NCI-H526 treated with DMSO at 0.1 percent for 48 hours (cell line): ENCODE measurements at regions not wholly inside any gene's neighbourhood (a gene's known extent, or its start where the extent isn't known, plus 50 kb on each side); places are given as distances from the start of the nearest gene placed in this dataset.

Experiments used
- DNase-seq: peaks from one replicate; lab custom pipeline; 2025; lab: John Stamatoyannopoulos, UW

DNA sequence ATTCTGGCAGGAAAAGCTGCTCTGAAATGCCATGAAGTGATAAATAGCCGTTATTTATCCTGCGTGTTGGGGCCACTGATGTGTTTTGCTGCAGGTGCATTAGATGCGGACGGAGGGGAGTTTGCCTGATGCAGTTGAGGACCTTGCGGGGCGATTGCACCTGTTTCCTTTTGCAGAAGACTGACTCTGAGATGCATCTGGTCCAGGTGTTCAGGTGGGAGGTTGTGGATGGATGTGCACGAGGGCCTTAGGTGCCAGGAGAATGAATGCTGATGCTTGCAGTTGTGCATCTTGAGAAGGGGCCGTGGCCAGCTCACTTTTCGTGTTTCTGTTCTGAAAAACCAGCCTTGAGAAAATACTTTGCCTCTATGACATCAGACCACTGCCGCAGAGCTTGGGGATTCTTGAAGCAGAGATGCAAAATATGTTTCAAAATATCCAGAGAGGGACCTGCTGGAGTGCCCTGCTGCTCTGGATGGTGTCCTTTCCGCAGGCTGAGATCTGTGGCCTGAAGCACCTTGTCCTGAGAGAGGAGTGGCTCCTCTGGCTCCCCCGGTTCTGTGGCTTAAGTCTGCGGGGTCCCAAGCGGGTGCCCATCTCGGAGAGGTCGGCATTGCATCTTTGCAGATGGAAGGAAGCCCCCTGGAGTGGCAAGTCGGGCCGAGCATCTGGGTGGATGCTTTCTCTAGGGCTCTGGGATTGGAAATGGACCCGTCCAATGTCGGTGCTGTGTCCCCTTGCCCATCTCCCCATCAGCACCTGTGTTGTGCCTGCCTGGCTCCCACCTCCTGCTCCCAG, 1031.1 kb downstream of the TBC1D22A start:
- DNase-seq: no peak

DNA sequence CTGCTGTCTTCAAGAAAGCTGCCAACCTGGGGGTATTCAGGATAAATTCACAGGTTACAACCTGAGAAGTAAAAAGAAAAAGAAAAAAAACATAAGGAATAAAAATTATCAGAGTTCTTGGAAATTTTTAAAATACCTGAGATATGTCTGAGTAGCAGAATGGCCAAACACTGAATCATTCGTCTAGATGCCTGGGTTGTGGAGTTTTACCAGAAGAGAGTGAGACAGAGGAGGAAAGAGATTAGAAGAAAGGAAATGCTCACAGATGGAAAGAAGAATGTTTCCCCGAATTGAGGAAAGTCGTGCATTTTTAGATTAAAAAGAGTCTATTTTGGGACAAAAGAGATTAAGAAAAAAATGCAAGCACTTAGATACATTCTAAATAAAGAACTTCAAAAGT, 1026.7 kb downstream of the TBC1D22A start:
- no peak for DNase-seq

DNA sequence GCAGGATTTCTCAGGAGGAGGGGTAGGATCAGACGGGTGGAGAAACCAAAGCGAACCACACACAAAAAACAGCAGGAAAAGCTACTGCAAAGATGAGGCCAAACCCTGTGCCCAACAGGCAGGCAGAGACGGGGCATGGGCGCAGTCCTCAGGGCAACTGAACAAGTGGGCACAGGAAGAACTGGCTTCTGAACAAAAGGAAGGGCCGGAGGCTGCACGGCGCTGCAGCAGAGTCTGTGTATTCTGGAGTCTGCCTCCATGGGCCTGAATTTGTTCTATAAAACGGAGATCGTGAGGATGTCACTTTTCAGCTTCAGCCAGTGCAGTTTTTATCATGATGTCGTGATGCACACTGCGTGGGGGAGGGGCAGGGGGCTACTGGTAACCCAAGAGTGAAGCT, 1026.0 kb downstream of the TBC1D22A start:
- DNase-seq: no peak

DNA sequence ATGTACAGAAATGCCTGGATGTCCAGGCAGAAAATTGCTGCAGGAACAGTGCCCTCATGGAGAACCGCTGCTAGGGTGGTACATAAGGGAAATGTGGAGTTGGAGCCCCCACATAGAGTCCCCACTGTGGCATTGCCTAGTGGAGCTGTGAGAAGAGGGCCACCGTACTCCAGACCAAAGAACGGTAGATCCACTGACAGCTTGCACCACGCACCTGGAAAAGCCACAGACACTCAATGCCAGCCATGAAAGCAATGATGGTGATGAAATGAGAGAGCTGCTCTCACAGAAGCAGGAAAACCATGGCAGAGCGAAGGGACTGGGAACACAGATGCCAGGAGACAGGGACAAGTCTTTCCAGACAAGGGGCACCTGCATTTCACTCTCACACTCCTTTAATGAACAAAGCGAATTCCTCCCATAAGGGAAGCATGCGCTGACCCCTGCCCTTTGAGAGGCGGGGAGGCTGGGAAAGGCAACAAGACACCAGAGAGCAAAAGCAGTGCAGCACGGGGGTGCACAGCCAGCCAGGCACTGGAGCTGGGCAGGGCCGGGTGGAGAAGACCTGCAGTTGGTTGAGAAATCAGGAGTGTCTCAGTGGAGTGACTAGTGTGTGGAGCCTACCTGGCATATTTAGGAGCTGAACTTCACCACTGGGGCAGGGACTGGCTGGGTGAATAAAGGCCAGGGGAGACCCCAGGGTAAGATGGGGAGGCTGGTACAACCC, 1025.2 kb downstream of the TBC1D22A start:
- no peak for DNase-seq

DNA sequence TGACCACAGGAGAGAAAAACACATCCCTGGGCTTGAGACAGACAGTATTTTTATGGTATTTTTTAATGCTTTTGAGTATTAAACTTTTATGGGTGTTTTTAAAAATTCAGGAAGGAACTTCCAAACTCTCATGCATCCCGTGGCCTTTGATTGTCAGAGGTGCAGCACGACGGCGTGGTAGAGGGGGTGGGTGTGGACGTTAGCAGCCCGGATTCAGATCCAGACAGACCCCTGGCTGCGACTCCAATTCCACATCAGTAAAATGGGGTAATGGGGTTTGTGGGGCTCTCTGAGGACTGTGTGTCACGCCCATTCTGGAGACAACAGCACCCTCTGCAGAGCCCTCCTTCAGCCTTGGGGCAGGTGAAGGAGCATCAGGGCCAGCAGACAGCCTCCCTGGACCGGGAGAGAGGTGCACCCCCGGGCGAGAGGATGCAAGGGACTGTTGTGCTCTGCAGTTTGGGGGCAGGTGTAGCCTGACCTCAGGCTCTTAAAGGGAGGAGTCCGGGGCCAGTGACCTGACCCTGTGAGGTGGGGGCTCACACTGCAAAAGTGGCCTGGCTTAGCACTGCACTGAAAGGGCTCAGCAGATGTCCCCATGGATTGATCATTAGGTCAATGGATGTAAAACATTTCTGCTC, 1024.3 kb downstream of the TBC1D22A start:
- DNase-seq: no peak

DNA sequence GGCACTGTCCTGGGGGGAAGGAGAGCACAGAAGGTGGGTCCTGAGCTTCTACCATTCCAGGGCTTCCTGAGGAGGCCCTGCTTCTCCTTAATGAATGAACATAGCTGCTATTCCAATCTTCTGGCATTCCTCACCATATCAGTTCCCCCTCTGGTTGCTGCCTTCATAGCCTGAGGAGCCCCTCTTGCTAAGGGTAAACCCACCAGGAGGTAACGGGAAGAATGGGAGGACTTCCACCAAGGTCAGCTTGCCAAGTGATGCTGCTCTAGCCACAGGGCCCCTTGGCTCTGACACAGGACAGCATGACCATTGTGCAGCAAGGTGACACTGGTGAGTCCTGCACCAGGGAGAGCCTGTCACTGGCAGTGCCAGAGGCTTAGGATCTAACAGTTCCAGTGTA, 1022.5 kb downstream of the TBC1D22A start:
- no peak for DNase-seq

DNA sequence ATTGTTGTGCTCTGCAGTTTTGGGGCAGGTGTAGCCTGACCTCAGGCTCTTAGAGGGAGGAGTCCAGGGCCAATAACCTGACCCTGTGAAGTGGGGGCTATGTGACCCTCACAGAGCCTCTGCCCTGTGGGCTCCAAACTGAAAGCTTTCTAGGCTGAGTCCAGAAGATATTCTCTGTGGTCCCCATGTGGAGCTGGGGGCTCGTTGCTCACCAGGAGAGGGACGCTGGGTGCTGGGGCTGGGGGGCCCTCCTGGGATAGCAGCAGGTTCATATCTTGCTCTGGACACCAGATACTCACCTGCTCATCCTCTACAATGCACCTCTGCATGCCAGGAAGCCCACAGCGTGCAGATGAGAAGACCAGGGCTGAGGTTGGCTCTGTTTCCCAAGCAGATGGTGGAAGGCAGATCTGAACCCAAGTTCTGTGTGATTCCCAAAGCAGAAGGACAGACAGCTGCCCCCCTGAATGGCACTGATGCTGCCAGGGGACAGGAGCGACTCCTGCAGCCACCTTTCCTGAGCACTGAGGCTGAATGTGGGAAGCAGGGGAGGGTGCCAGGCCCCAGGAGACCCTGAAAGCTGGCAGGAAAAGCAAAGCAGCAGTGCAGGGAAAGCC, 1022.0 kb downstream of the TBC1D22A start:
- DNase-seq: no peak

DNA sequence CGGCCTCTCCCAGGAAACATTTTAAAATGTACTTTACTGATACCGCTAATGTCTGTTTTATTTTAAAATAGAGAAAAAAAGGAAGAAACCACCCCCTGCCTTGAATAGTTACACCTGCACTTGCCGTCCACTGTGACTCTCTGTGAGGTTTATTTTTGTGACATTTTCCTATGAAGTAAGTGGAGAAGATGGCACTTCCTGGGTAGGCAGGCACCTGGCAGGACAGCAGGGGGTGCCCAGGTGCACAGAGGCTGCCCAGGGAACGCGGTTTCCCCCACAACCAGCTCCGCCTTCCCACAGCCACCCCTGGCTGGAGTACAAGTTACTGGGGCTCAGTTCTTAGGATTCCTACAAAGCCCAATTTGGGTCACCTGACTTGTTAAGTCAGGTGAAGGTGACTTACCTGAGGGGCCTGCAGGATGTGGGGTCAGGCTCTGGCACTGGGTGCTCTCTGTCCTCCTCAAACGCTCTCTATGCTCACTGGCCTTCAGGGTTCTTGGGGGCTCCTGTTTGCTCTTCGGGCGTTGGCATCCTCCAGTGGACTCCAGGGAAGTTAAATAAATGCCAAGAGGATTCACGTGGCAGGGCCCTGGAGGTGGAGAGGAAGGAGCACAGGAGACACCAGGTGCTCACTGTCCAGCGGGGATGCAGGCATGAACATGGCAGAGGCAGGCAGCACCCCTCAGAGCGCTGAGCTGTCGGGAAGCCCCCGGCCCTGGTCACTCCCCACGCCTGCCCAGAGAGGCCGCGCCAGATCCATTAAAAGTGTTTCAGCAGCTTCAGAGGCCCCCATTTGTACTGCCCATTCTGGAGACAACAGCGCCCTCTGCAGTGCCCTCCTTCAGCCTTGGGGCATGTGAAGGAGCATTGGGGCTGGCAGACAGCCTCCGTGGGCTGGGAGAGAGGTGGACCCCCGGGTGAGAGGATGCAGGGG, 1021.2 kb downstream of the TBC1D22A start:
- no peak for DNase-seq

DNA sequence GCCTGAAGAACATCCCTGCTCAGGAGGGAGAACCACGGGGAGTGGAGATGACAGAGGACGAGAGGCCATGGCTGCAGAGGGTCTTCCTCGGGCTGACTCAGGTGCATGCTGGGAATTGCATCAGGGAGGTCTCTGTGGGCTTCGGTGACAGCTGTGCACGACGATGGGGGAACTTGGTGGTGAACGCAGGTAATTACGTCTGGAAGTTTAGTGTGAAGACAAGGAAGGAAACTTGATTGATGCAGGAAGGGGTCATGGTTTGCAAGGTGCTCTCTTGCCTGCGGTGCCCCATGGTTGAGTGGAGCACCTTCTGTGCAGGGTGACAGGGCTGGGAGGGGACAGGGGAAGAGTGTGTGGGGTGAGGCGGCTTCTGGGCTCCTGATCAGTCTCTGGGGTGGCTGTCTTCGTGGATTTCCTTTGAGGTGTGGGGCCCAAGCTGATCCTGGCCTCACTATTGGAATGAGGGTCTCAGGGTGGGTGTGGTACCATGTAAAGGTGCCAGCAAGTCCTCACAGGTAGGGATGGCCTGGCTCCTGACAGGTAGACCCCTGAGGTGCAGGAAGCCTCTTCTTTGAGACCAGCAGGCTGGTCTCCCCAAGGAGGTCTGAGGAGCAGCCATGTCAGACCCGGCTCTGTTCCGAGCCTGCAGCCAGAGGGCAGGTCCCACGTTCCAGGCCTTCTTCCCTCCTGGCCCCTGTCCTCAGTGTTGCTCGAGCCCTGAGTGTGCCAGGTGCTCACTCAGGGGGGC, 1020.1 kb downstream of the TBC1D22A start:
- DNase-seq: no peak

DNA sequence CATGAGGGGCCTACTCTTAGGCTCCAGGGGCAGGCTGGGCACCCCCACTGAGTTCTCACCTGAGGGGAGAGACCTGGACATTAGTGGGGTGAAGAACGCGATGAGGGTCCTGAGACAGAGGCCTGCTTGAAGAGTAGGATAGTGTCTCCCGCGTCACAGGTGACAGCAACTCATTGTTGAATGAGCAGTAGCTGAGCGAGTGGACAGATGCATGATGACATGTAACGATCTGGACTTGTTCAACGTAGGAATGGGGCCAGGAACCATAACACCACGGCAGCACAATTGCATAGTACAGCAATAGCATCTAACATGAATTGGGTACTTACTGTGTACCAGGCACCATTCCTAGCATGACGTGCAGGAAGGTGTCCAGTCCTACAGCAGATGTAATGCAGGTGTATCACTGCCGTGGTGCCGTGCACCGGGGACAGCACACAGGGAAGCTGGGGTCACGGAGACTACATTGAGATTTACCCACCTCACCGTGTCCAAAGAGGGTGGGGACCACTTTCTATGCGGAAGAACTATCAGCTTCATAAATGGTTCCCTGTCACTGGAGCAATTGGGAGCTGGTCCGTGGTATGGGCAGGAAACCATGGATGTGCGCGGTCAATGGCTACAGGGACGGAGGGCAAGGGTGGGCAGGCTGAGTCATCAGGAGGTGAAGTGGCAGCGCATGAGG, 1019.1 kb downstream of the TBC1D22A start:
- DNase-seq: no peak

DNA sequence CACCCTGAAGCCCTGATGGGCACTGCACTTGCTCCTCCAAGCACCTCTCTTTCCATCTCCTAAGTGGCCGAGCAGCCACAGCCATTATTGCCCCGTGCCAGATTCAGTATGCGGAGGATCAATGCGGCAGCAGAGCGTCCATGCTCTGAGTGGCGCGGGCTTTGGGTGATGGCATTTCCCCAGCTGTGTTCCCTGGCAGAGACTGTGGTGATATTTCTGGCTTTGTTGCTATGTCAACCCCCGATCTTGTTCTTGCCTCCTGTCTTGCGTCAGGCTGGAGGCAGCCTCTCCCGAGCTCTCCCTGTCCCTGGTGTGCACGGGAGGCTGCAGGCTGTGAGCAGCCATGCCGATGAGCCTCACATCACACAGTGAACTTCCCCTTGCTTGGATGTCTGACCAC, 1018.6 kb downstream of the TBC1D22A start:
- DNase-seq: no peak

DNA sequence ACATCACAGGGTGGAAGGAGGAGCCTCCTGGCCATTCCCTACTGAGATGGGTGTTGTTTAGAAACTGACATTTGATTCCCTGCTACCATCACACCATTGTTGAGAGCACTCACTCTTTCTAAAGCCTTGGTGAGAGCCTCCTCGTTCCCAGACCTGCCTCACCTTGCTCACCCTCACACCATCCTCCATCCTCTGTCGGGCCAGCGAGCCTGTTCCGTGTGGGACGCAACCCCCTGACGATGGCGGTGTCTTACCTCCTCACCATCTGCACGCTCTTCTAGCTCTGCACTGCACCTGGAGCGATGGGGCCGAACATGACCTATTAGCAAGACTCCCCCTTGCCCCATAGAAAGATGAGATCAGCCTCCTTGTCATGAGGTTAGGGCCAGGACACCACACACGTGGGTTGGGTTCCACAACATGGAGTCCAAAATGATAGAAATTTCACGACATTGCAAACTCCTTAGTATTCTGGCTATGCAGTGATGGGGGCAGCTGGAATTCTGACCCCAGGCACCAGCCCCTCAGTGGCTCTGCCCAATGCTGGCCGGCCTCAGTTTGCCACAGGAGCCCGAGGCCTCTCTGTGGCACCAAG, 1017.9 kb downstream of the TBC1D22A start:
- DNase-seq: no peak

DNA sequence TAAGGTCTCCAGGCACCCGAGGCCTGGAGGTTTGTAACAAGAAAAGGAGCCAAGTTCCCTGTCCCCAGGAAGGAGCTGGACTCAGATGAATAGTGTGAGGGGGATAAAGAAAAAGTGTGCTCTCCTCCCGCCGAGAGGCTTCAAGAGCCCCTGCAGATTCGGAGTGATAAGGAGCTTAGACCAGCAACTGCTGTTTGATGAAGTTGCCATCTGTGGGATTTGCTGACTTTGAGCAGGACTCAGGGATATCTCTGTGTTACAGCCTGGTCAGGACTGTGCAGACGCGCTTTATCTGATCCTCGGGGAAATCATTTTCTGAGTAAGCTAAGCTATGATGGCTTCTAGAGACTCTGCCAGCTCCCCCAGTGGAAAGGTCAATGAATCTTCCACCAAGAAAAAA, 1017.0 kb downstream of the TBC1D22A start:
- DNase-seq: no peak

DNA sequence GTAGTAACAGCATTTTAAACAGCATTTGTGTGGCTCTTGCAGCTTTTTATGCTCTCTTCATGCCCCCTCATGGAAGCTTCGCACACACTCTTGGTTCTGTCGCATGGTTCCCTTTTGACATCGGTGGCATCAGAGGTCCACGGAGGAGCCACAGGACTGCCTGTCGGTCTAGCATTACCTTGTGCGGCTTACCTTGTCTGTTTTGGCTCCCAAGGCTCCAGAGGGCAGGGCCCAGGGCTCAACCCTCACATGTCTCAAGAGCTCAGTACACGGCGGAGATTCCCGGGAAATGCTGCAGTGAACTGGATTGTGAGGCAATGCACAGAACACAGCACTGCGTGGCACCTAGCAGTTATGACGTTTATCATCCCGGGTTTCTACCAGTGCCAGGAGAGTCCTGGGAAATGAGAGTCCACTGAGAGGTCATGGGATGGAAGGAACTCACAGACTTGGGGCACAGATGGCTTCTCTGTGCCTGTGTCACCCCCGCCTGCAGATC, 1015.8 kb downstream of the TBC1D22A start:
- no peak for DNase-seq

DNA sequence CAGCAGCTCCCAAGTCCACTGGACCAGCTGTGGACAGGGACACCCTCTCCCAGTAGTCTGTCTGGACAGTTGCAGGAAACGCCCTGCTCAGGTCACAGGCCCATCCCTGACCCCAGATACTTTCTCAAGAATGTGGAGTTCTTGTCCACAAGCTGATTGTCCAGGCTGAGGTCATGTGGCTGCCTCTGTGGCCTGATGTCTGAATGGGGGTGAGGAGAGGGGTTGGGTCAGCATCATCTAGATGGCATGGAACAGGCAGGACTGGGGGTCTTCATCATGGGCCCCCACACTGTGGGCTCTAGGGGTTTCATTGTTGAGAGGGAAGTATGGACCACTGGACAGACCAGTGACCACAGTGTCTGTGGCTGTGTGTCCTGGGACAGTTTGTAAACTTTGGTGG, 1015.0 kb downstream of the TBC1D22A start:
- DNase-seq: no peak

DNA sequence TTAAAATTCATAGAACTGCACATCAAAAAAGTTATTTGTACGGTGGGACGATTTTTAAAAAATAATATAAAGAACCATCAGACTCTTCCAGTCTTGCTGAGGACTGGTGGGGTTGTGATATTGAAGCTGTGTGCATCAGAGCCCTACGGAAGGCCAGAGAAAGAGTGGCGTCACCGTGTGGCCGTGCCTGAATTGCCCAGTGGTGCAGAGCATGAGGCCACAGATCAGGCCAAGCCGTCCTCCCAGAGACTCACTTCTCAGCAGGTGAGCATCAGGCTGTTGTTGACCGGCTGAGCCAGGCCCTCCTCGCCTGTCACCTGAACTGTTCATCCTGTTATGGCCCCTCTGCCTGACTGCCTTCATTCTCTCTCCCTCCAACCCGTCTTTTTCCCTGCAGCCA, 1013.9 kb downstream of the TBC1D22A start:
- no peak for DNase-seq

DNA sequence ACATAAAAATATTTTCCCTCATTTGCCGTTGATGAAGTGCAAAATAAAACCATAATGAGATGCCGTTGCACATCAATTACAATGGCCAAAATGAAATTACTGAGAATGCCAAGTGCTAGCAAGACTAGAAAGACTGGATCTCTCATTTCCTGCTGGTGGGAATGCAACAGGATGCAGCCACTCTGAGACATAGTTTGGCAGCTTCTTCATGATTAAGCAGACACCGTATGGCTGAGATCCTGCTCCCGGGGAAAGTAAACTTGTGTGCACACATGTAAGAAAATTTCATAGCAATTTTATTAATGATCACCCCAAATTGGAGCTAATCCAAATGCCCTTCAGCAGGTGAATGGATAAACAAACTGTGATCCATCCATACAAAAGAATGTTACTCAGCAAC, 1013.2 kb downstream of the TBC1D22A start:
- no peak for DNase-seq

DNA sequence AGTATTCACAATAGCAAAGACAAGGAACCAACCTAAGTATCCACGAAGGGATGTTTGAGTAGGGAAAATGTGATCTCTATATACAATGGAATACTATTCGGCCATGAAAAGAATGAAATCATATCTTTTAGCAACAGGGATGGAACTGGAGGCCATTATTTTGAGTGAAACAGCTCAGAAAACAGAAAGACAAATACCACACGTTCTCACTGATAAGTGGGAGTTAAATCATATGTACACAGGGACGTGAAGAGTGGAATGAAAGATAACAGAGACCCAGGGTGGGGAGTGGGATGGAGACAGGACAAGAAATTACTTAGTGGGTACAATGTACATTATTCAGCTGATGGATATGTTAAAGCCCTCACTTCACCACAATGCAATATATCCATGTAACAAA, 1012.7 kb downstream of the TBC1D22A start:
- DNase-seq: no peak

DNA sequence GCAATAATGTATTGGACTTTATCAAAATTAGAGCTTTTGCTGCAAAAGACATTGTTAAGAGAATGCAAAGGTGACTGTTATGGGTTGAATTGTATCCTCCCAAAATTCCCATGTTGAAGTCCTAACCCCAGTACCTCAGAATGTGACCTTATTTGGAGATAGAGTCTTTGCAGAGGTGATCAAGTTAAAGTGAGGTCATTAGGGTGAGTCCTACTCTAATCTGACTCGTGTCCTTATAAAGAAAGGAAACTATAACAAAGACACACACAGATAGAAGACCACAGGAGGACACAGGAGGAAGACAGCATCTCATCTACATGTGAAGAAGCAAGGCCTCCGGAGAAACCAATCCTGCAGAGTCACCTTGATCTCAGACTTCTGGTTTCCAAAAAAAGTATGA, 1011.2 kb downstream of the TBC1D22A start:
- no peak for DNase-seq

DNA sequence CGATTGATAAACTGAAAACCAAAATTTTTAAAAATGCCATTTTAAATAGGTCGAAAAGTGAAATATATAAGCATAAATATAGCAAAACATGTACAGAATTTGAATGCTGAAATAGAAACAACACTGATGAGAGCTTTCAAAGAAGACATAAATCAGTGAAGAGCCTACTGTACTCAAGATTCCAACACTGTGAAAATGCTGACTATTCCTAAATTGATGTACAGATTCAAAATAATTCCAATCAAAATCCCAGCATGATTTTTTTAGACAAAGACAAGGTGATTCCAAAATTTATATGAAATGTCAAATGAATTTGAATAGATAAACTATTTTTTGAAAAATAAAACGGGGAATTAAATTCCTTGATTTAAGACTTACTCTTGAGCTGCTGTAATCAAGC, 1010.4 kb downstream of the TBC1D22A start:
- DNase-seq: no peak
